GM12872 (cell line): ENCODE measurements at regions not wholly inside any gene's neighbourhood (a gene's known extent, or its start where the extent isn't known, plus 50 kb on each side); places are given as distances from the start of the nearest gene placed in this dataset.

ENCODE experiments used
- CTCF ChIP-seq: IDR thresholded peaks from 3 replicates; pipeline ENCODE4 v1.5.1; 2011; ENCODE audit warnings: low read depth, mild to moderate bottlenecking, low read length, moderate library complexity; ENCODE audit not compliant: insufficient read depth

- no peak for TF ChIP-seq CTCF
These were observed 1109.2 kb downstream of the TMEM121 start for GRCh38 chr14:106635569-106635968.

GRCh38 chr14:106638786-106639452 lies 1112.5 kb downstream of the TMEM121 start:
- peak; percentile 41; the same call in 1 of the 3 replicates for TF ChIP-seq CTCF

- no peak for TF ChIP-seq CTCF
These were observed 1115.7 kb downstream of the TMEM121 start for GRCh38 chr14:106642090-106642489.

GRCh38 chr14:106651016-106651415 lies 1124.6 kb downstream of the TMEM121 start:
- no peak for TF ChIP-seq CTCF

GRCh38 chr14:106652494-106652893 lies 1126.1 kb downstream of the TMEM121 start:
- TF ChIP-seq CTCF: no peak

- peak; percentile 69 for TF ChIP-seq CTCF
These were observed 1131.1 kb downstream of the TMEM121 start for GRCh38 chr14:106657460-106657859.

GRCh38 chr14:106661561-106661960 lies 1135.2 kb downstream of the TMEM121 start:
- peak; percentile 40; the same call in 2 of the 3 replicates for TF ChIP-seq CTCF
